Stimulated activated CD4-positive, alpha-beta T cell treated with anti-CD3 and anti-CD28 coated beads, Interleukin-12 subunit alpha, Interleukin-12 subunit beta, amount 100 ng/mL, for 4 hours (primary cell): ENCODE measurements at regions not wholly inside any gene's neighbourhood (a gene's known extent, or its start where the extent isn't known, plus 50 kb on each side); places are given as distances from the start of the nearest gene placed in this dataset.

Experiments
- DNase-seq: peaks from one replicate; pipeline ENCODE4 v3.0.0-alpha.2; 2020

DNA sequence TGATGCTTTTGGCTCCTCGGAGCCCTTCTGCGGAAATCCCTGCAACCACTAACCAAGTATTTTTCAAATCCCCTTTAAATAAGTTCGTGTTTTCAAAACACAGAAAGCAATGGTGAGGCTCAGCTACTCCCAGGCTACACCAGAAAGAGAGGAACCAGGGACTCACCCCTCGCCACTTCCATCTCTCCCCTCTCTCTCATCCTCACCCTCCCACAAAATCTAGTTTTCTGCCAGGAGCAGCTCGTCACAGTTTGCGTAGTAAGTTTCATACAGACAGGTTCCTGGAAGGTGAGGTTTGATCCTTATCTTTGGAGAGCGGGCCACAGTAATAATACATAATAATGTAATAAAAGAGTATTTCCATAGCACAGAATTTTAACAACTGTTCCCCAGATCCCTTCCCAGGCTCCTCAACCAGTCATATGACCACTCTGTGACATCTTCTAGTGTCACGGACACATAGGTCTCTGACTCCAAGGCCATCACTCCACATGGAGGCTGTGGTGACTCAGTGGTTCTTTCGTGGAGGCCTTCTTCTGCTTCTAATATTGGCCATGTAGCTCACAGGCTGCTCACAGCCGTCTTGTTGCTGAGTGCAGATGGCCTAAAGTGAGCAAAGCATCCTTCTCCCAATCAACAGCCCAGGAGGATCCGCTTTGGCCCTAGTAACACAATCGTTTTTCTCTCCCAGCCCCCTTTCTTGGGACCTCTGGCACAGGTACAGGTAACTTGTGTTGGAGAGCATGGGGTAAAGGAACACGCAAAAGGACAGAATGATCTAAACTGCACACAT, 295.7 kb downstream of the CDC5L start:
- no peak for DNase-seq

DNA sequence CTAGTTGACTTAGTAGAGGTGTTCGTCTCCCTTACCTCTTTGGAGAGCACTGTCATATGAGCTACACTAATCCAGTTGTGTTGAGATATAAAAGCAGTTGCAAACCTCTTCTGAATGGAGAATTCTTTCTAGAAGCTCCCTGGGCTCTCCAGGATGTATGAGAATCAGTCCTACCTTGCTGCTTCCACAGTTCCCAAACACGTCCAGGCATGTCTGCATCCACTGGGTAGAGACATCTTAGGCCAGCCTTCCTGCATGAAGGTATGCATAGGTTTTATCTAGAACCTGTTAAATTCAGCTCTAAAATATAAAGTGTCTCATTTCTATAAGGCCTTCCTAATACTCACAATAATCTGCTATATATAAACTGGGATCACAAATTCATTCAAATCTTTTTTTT, 297.7 kb downstream of the CDC5L start:
- DNase-seq: no peak

DNA sequence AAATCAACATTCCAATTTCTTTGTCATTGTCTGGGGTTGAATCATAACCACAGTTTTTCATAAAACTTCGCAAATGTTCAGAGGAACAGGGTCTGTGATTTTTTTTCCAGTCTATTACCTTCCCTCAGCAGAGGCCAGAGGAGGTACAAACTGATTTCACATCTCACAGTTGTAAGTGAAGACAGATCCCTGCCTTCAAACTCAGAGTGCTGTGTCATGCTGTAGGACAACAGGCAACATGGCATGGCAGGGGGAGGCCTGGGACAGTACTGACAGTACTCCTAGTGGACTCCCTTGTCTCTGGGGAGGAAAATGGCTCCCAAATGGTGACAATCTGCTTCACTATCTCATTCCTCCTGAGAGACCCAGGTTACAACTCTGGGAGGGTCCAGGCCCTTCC, 308.6 kb downstream of the CDC5L start:
- DNase-seq: no peak

DNA sequence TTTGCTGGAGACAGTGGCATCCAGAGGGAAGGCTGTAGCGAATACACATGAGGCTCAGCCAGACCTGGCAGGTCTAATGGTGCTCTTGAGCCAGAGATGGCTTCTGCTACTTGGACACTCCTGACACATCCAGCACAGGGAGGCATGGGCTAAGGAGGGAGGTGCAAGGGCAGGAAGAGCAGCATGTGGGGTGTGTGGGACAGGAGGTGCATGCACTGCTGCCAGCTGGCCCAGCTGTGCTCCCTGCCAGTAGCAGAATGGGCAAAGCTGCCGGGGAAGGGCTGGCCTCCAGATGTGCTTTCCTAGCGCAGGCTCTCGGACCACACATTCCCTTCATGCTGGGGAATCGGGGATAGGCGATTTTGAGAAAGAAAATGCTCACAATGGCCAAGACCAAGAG, 309.2 kb downstream of the CDC5L start:
- DNase-seq: no peak

DNA sequence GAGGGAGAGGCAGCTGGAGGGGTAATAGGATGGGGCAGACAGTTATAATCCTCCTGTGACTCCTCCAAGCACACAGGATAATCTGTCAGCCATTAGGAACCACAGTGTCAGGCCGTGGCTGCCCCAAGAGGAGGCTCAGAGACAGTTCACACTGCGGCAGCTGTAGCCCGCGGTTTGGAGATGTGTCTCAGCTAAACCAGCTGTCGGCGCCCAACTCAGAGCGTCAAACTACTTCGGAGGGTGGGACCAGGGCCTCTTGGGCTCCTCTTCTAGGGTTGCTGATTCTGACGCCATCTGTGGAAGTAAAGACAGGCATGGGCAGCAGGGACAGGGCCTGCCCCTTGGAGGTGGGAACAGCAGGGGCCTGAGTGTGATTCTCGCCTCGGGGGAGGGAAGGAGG, 309.8 kb downstream of the CDC5L start:
- DNase-seq: no peak

DNA sequence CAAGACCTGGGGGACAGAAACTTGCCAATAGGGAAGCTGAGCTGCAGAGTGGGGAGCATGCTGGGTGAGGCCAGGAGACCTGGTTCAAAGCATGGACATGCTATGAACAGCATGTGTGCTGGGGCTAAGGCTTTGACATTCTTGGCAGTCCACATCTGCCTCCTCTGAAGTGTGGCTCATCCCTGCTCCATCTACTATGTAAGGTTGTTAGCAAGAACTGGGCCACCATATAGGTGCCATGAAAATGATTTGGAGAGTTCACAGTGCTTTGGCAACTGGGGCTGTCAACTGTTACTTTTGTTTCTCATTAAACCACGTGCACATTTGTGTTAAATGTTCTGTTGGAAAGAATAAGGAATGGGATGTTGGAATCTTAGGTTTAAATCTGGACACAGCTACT, 311.1 kb downstream of the CDC5L start:
- no peak for DNase-seq

DNA sequence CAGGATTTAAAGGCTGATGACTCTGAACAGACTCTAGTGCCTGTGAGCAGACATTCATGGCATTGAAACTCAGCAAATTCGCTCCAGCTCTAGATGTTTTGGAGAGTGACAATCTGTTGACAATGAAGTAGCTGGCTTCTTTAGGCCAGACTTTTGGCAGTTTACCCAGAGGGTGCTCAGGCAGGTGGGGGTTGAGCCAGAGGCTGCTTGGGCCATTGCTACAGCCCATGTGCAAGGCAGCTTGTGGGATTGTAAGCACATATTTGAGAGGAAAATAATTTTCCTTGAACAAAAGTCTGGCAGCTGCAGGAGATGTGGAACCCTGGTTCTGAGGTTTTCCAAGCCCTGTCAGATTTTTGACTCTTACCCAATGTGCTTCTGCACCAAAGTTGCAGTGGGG, 311.6 kb downstream of the CDC5L start:
- DNase-seq: no peak

DNA sequence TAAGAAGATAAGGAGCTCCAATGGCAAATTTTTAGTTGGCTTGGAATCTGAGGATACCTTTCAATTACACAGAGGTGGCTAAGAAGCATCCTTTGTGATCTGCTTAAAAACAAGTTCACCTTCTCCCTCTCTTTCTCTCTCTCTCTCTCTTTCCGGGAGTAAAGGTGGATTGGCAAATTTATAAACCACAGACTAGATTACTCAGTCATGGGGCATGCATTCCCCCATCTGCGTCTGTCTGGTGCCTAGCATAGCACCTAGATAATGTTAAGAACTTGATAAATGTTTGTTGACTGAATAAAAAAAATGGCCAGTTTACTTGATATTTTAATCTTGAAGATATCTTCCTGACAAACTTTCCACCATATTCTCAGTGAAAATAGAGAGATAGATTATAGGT, 312.3 kb downstream of the CDC5L start:
- no peak for DNase-seq

DNA sequence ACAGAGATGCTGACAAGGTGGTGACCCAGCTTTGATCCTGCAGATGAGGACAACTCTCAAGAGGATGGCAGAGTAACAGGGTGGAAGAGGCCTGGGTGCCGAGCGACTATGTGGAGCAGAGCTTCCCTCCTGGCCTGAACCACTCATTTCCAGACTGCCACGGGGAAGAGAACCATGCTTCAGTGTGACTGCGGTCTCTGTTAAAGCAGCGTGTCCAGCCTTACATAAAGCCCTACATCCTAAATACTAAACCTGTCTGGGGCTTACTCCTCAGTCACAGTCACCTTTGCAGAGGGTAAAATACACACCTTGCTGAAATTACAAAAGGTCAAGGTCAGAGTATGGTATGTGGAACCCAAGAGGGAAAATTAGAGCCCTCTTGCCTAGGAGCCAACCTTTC, 312.9 kb downstream of the CDC5L start:
- no peak for DNase-seq

DNA sequence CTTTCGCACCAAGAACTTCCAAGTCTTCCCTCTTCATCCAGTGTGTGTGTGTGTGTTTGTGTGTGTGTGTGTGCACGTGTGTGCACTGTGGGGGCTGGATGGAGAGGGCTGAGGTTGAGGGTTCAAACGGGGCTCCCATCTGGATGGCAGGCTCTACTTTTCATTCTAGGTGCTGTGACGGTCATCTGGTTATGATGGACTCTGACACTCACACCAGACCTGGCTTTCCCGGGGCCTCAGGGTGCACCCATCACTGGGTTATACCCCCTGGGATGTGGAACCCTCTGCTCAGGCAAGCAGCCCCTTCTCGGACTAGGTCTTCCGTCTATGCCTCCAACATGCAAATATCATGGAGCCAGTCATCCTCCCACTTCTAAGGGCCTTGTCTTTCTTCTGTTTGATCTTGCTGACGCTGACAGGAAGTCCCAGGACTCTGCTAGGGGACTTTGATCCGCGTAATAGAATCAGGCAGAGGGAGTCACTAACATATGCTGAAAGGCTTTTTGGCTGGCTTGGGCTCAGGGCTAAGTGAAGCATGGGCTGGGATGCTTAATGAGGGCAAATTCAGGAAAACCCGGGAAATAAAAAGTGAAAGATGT, 313.6 kb downstream of the CDC5L start:
- DNase-seq: no peak

DNA sequence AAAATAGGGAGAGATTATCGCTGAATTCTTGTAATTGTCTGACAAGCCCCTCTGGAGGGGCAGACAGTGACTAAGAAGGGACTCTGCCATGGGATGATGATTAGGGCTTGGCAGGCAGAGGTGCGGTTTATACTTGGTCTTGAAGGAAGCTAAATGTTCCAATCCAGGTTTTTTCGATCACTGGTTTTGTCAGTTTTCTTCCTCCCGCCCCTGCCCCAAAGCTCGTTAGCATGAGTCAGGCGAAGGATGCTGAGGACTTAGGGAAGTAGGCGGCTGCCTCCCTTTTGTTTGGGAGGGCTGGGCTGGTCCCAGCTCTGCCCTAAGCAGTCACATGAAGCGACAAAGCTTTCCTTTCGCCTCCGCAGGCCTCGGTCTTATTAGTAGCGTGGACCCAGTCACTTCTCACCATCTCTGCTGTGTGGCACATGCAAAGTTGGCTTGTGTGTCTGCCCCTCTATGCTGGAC, 314.2 kb downstream of the CDC5L start:
- no peak for DNase-seq

DNA sequence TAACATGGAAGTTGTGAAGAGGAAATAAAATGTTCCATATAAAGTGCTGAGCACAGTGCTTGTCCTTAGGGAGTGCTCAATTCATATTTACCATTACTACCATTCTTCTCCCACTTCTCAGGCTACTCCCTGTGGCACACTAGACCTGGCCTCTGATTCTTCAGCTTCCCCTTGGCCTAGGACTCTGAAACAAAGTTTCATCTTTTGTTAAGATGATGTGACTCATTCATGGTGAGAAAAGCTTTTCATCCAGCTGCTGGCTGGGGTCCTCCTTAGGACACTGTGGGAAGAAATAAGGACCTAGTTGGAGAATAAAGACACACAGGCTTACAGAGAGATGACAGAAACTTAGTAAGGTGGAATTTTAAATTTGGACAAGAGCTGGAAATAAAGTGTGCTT, 314.8 kb downstream of the CDC5L start:
- no peak for DNase-seq

DNA sequence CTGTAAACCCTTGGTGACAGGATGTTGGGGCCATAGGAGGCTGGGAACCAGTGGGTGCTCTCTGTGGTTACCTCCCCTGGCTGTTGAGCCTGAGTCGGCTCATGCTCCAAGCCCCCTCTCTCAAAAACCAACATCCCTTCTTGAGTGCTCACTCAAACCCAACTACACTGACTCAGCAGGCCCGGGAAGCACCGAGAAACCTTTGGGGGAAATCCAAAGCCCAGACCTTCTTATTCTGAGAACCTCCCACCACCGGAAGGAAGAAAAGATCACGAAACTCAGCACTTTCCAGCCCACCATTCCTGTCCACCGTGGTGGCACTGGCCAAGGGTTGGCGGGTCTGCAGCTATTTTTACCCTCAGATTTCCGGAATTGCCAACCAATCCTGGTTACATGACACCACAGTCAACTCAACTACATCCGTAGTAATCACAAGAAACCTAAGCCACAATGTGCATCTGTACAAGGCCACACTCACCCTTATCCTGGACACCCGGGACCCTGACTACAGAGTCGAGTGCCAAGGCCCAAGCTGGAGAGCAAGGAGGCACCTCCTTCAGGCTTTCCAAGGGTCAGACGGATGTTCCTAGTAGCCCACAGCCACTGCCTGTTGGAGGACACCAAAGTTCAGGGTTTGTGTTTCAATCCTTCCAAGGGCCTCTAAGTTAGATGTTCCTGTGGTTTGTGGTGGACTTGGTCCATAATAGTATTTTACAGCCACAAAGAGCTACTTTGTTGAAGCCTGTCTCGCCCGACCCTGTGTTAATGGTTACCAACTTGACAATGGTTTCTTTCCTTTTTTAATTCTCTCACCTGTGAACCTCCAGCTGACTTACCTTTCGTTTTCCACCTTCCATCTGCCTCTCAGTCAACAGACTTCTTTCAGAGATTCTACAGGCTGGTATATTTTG, 317.0 kb downstream of the CDC5L start:
- DNase-seq: no peak

DNA sequence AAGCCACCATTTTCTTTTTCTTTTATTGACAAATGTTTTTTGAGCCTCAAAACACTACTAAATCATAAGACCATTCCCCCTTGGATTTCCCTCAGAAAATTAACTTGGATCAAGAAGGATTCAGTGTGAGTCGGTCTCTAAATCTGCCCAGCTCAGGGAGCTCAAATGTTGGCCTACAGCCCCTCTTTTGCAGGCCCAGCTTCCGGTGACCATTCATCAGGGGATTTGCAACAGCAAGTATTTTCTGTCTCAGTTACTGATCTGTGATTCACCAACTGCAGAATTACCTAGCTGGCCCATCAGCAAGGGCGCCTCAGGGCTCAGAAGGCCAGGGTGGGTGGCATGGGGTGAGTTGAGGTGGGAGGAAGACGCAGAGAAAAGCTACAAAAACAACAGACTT, 318.1 kb downstream of the CDC5L start:
- DNase-seq: no peak

DNA sequence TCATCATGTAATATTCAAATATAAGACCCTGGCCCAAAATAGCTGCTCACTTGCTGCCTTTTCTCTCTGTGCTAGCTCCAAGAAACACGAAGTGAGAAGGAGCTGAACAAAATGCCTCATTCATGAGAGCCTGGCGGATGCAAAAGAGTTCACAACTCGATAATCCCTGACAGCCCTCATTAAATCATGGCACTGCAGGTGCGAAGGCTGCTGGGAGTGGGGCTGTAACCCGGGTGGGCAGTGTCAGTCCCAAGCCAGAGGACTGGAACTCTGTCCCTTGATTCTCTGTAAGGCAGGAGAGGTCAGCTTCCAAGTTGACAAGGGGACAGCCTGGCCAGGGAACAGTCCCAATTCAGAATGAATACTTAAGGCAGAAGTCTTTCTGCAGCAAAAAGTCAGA, 318.5 kb downstream of the CDC5L start:
- DNase-seq: no peak

DNA sequence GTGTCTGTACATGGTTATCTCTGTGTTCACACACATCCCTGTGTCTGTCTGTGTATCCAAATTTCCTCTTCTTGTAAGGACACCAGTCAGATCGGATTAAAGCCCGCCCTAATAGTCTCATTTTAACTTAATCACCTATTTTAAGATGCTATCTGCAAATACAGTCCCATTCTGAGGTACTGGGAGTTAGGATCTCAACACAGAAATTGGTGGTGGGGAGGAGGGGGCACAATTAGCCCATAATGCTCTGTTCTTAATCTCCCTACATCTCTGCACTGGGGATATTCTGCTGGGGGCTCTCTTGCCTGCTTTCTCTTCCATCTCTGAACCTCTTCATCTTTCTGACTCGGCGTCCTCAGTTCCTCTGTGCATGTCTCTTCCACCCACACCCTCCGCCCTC, 320.7 kb downstream of the CDC5L start:
- no peak for DNase-seq

DNA sequence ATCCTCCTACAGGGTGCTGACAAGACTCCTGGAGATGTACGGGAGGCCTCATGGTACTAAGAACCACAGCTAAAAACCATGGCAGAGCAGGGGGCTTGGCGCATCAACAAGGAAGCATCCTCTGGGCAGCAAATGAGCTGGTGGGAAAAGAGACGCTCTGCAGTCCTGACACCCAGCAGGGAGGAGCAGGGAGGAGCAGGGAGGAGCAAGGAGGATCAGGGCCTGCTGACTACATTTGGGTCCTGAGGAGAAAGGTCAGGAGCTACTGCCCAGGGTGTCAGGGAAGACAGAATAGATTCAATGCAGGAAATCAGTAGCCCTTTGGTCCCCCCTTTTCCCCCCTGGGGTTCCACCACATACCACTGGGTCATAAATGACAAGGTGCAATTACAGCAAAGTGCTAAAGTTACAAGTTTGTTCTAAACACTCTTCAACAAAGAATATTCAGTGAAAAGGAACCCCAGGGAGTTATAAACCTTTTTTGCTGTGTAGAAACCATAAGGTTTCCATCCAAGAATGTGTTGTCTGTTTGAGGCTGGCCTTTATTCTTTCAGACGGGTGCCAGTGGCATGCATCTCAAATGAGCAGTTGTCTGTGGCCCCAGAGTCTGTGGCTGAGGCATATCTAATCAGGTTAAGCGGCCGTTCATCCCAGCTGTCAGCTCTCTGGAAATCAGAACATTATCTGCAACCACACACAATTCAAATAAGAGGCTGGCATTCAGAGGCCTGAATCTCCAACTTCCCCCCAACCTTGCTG, 325.0 kb downstream of the CDC5L start:
- DNase-seq: no peak

DNA sequence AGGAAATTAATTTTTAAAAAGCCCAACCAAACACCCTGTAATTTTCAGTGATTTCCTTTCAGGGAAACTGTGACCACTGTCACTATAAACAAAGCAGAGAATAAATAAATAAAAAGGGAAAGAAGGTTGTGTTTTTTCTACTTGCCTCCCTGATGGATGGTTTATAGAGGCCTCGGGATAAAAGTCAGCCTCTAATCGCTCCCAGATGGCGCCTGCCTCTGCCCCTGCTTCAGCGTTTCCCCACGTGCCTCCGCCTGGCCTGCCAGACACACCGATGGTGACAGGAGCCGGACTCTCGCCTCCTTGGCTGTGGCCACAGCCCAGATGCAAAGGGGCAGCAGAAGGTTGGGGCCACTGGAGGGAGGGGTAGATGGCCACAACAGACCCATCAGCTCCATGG, 327.7 kb downstream of the CDC5L start:
- DNase-seq: no peak

DNA sequence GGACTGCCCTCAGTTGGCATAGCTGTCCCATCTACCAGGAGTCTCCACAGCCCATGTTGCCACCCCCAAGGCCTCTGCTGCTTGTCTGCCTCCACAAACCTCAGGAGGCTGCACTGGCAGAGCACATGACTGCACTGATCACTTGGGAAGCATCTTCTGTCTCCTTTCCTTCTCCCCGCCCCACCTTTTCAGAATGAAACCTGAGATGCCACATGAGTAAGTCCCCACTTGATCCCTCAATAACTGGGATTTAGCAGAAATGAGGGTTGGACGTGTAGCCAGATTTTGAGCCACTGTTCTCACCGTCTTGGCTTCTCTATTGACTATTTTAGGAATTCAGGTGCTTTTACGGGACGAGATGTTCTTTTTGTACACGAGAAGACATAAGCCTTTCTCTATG, 328.4 kb downstream of the CDC5L start:
- no peak for DNase-seq

DNA sequence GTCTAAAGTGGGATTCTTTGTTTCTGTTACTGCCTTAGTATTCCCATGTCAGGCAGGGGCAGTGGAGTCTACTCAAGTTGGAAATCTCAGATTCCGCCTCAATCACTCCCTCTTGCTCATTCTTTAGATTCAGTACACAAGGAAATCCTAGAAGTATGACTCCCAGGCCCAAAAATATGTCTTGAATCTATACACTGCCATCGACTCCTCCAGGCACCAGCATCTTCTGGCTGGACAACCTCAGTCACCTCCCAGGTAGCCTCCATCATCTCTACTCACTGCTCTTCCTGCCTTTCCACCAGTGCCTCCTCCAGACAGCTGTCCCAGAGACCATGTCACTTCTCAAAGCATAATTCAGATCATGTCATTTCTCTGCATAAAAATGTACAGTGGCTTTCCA, 329.9 kb downstream of the CDC5L start:
- DNase-seq: no peak

DNA sequence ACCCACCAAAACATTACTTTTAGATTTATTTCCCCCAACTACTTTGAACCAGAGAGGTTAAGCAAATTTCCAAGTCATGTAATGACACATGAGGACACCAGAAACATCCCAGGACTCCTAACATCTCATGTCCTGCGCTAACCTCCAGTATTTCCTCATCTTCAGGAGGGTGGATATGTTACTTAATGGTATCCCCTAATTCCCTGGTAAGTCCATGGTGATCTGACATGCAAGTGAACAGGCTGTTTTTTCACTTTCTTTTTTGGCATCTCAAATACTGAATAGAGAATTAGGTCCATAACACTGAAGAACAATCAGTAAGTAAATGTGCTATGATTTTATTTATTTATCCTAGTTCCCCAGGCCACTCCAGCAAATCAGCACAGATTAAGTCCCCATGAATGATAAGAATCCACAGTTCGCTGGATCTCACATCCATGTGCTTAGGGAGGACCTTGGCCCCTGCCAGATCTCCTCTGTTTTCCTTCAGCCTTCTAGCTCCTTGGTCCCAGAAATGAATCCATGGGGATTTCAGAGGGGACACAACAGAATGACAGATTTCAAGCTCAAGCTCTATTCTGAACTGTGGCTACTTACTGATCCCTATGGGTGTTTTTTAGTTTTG, 334.6 kb downstream of the CDC5L start:
- no peak for DNase-seq

DNA sequence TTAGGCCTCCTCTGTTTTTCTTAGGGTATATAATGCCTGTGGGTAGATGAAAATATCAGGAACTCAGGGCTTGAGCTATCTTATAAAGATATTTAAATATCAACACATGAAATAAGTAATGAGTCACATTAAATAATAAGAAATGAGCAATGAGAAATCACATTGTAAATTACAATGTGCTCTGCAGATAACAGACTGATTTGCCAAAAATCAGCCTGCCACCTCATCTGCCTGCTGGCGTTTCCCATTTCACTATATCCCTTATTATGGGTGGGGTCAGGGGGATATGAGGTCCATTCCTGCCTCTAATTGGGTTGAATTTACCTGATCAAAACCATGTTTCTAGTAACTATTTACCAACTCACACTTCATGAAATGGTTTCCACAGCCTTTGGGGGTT, 335.2 kb downstream of the CDC5L start:
- no peak for DNase-seq
